ENCODE measurements at regions not wholly inside any gene's neighbourhood (a gene's known extent, or its start where the extent isn't known, plus 50 kb on each side); places are given as distances from the start of the nearest gene placed in this dataset.

GRCh38 chr1:79556189-79556588, 549.7 kb upstream of the ADGRL4 start:
- Histone ChIP-seq H3K9me2 (replicated peaks; ENCODE audit: insufficient read depth, low read length) (no peaks in the 10 kb centered on the region), H3K4me3 (ENCODE audit: insufficient read depth, low read length, poor library complexity, severe bottlenecking) (no peak overlapping the region), H3K9ac (ENCODE audit: low read length) (no peak overlapping the region), H3K36me3 (ENCODE audit: low read length) (no peaks in the 10 kb centered on the region), H4K20me1 (ENCODE audit: low read depth, low read length) (no peaks in the 10 kb centered on the region), H3F3A (ENCODE audit: insufficient read depth) (no peaks in the 10 kb centered on the region), H3K4me2 (ENCODE audit: low read depth, low read length, poor library complexity, severe bottlenecking) (no peak overlapping the region), H3K79me2 (ENCODE audit: insufficient read depth, low read length) (no peaks in the 10 kb centered on the region), H3K27ac (ENCODE audit: low read depth, low read length) (no peak overlapping the region), H3K9me3 (ENCODE audit: insufficient read depth, low read length) (no peaks in the 10 kb centered on the region), H3K27me3 (ENCODE audit: low read length) (no peaks in the 10 kb centered on the region), H2AFZ (ENCODE audit: low read depth, low read length, severe bottlenecking) (no peak overlapping the region)
- no peak for TF ChIP-seq CTCF (IDR thresholded peaks at IDR 0.05; ENCODE audit: insufficient read depth, low read length, poor library complexity, severe bottlenecking)
- no peak for TF ChIP-seq EZH2phosphoT487 (conservative IDR thresholded peaks at IDR 0.05; ENCODE audit: low read length)

GRCh38 chr1:79554688-79555087, 548.2 kb upstream of the ADGRL4 start:
- no peaks in the 10 kb centered on the region for H3K27me3 ChIP-seq (ENCODE audit: low read length)

GRCh38 chr1:79551321-79551720, 544.8 kb upstream of the ADGRL4 start:
- H3F3A ChIP-seq (ENCODE audit: insufficient read depth): no peaks in the 10 kb centered on the region
- no peaks in the 10 kb centered on the region for H3K9me3 ChIP-seq (ENCODE audit: insufficient read depth, low read length)
- H3K9me2 ChIP-seq (replicated peaks; ENCODE audit: insufficient read depth, low read length): no peaks in the 10 kb centered on the region
- no peak overlapping the region for H3K4me3 ChIP-seq (ENCODE audit: insufficient read depth, low read length, poor library complexity, severe bottlenecking)
- no peaks in the 10 kb centered on the region for H3K27me3 ChIP-seq (ENCODE audit: low read length)
- H3K9ac ChIP-seq (ENCODE audit: low read length): no peak overlapping the region
- H3K79me2 ChIP-seq (ENCODE audit: insufficient read depth, low read length): no peaks in the 10 kb centered on the region
- H3K4me2 ChIP-seq (ENCODE audit: low read depth, low read length, poor library complexity, severe bottlenecking): no peak overlapping the region
- no peak overlapping the region for H3K27ac ChIP-seq (ENCODE audit: low read depth, low read length)
- no peaks in the 10 kb centered on the region for H4K20me1 ChIP-seq (ENCODE audit: low read depth, low read length)
- no peaks in the 10 kb centered on the region for H3K36me3 ChIP-seq (ENCODE audit: low read length)
- TF ChIP-seq EZH2phosphoT487 (conservative IDR thresholded peaks at IDR 0.05; ENCODE audit: low read length) (no peak), CTCF (IDR thresholded peaks at IDR 0.05; ENCODE audit: insufficient read depth, low read length, poor library complexity, severe bottlenecking) (no peak)
- no peak overlapping the region for H2AFZ ChIP-seq (ENCODE audit: low read depth, low read length, severe bottlenecking)

More at GRCh38 chr1:79554688-79555087, 548.2 kb upstream of the ADGRL4 start:
- TF ChIP-seq CTCF (IDR thresholded peaks at IDR 0.05; ENCODE audit: insufficient read depth, low read length, poor library complexity, severe bottlenecking): no peak
- TF ChIP-seq EZH2phosphoT487 (conservative IDR thresholded peaks at IDR 0.05; ENCODE audit: low read length): no peak
- no peak overlapping the region for H2AFZ ChIP-seq (ENCODE audit: low read depth, low read length, severe bottlenecking)
- no peak overlapping the region for H3K27ac ChIP-seq (ENCODE audit: low read depth, low read length)
- no peaks in the 10 kb centered on the region for H4K20me1 ChIP-seq (ENCODE audit: low read depth, low read length)
- no peaks in the 10 kb centered on the region for H3K9me3 ChIP-seq (ENCODE audit: insufficient read depth, low read length)
- H3K9me2 ChIP-seq (replicated peaks; ENCODE audit: insufficient read depth, low read length): no peaks in the 10 kb centered on the region
- no peaks in the 10 kb centered on the region for H3K36me3 ChIP-seq (ENCODE audit: low read length)
- no peaks in the 10 kb centered on the region for H3F3A ChIP-seq (ENCODE audit: insufficient read depth)
- H3K9ac ChIP-seq (ENCODE audit: low read length): no peak overlapping the region
- H3K4me2 ChIP-seq (ENCODE audit: low read depth, low read length, poor library complexity, severe bottlenecking): no peak overlapping the region
- H3K4me3 ChIP-seq (ENCODE audit: insufficient read depth, low read length, poor library complexity, severe bottlenecking): no peak overlapping the region
- H3K79me2 ChIP-seq (ENCODE audit: insufficient read depth, low read length): no peaks in the 10 kb centered on the region

Data from SU-DHL-6 (cell line).